LNCAP (cell line): ENCODE measurements at regions not wholly inside any gene's neighbourhood (a gene's known extent, or its start where the extent isn't known, plus 50 kb on each side); places are given as distances from the start of the nearest gene placed in this dataset.

ENCODE experiments used
- CTCF ChIP-seq: fragments of 450-650 bp; IDR thresholded peaks from 2 replicates; pipeline ENCODE4 v1.5.1; 2017; ENCODE audit warnings: mild to moderate bottlenecking

- no peak for TF ChIP-seq CTCF
These were observed 94.4 kb upstream of the TTC29 start for GRCh38 chr4:147039976-147040575.

GRCh38 chr4:147040874-147041273, 95.2 kb upstream of the TTC29 start:
- no peak for TF ChIP-seq CTCF

- no peak for TF ChIP-seq CTCF
These were observed 95.7 kb upstream of the TTC29 start for GRCh38 chr4:147041376-147041775.

- TF ChIP-seq CTCF, result no peak
These were observed 96.4 kb upstream of the TTC29 start for GRCh38 chr4:147042046-147042445.

GRCh38 chr4:147044241-147044640, 98.6 kb upstream of the TTC29 start:
- TF ChIP-seq CTCF, result no peak

DNA sequence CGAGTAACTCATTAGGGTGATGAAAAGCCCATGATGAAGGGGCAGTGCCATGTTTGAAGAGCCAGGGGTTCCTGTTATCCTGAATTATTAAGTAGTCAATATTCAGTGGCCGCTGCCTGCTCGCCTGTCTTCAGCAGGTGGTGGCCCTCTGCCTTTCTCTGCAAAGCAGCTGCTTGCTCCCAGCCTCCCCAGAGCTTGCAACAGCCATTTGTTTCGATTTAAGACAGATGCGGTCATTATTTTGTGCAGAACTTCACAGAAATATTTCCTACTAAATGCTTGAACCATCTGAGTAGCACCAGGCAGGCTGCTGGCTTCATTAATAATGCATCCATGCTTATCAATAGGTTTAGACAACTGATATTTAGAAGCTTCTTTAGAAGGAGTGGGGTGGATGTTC, 104.3 kb upstream of the TTC29 start:
- no peak for TF ChIP-seq CTCF

DNA sequence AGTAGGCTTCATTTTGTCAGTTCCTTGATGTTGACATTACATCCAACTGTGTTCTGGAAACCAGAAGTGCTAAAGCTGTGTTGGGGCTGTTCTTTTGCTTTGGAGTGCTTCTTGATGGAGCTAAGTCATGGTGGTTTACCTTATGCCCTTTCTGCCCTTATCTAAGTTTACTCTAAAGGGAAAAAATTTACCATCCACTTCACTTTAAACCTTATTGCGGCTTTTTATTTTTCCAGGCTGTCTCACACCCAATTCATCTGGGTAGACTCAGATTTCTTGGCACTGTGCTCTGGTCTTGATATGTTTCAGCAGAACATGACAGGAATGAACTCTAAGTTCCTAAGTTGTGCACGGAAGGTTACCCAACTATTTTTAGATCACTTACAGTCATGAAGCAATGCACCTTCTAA, 104.7 kb upstream of the TTC29 start:
- TF ChIP-seq CTCF, result no peak

DNA sequence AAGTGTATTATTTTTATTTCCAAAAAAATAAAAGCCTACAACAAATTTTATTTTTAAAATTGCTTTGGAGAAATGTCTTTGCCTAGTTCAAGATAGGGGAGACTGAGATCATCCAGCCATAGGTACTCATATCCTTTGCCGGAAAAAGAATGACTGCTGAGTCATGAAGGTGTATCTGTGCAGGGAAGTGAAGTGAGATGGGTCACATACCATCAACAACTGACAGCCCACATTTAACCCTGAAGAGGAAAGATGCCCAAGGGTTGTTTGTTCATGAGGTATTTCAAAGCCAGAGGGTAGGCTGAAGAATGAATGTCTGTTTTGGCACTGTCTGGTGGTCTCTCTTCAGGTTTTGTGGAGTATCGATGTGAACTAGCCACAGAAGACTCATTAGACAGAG, 106.7 kb upstream of the TTC29 start:
- TF ChIP-seq CTCF, result no peak
